ENCODE measurements at regions not wholly inside any gene's neighbourhood (a gene's known extent, or its start where the extent isn't known, plus 50 kb on each side); places are given as distances from the start of the nearest gene placed in this dataset.
"Not testable (repeated sequence)": the region's sequence is repeated elsewhere in the genome, so short reads cannot be mapped to it uniquely, and the experiment has no call there.

GRCh38 chr17:26731005-26731921 lies 562.7 kb upstream of the WSB1 start:
- TF ChIP-seq, protein P1, sequence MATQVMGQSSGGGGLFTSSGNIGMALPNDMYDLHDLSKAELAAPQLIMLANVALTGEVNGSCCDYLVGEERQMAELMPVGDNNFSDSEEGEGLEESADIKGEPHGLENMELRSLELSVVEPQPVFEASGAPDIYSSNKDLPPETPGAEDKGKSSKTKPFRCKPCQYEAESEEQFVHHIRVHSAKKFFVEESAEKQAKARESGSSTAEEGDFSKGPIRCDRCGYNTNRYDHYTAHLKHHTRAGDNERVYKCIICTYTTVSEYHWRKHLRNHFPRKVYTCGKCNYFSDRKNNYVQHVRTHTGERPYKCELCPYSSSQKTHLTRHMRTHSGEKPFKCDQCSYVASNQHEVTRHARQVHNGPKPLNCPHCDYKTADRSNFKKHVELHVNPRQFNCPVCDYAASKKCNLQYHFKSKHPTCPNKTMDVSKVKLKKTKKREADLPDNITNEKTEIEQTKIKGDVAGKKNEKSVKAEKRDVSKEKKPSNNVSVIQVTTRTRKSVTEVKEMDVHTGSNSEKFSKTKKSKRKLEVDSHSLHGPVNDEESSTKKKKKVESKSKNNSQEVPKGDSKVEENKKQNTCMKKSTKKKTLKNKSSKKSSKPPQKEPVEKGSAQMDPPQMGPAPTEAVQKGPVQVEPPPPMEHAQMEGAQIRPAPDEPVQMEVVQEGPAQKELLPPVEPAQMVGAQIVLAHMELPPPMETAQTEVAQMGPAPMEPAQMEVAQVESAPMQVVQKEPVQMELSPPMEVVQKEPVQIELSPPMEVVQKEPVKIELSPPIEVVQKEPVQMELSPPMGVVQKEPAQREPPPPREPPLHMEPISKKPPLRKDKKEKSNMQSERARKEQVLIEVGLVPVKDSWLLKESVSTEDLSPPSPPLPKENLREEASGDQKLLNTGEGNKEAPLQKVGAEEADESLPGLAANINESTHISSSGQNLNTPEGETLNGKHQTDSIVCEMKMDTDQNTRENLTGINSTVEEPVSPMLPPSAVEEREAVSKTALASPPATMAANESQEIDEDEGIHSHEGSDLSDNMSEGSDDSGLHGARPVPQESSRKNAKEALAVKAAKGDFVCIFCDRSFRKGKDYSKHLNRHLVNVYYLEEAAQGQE (IDR thresholded peaks at IDR 0.05; ENCODE audit: insufficient read depth in 1 of 2, low read depth in 2 of 2, low read length in 1 of 2) = no peak
- no peak for TF ChIP-seq SIN3A (IDR thresholded peaks at IDR 0.05; ENCODE audit: borderline replicate concordance, insufficient read depth, low read depth, low read length)
- no peak for TF ChIP-seq TCF7L2 (IDR thresholded peaks at IDR 0.05; ENCODE audit: low read depth, low read length)
- no peak for TF ChIP-seq CTCF (IDR thresholded peaks at IDR 0.05)
- no peak for TF ChIP-seq POLR2AphosphoS5 (IDR thresholded peaks at IDR 0.05; ENCODE audit: low read depth, low read length)
- H3K36me3 ChIP-seq (ENCODE audit: control insufficient read depth, insufficient read depth, low read length) = no peaks in the 10 kb centered on the region
- POLR2A ChIA-PET = no interaction called here
- no peaks in the 10 kb centered on the region for H3K27me3 ChIP-seq (ENCODE audit: control insufficient read depth, insufficient read depth, low read length)
- DNase-seq (ENCODE audit: low read depth, low spot score) = no peak
- in situ Hi-C loops (cut with HindIII; ENCODE audit: low pct_unique_long_range_greater_than_20kb, low sequenced_read_pairs) (no loop called here), intact Hi-C loops (cut with micrococcal nuclease; ENCODE audit: unreplicated experiment) (loop anchor here (10.0 kb wide), 1 partner anchor 86 kb away; no protein-coding TSS in a partner anchor)
- no peaks in the 10 kb centered on the region for H3K9me3 ChIP-seq (ENCODE audit: control insufficient read depth, insufficient read depth, low read depth, low read length)
- H3K4me3 ChIP-seq (ENCODE audit: low read depth in 2 of 2, low read length in 2 of 2) = no peak overlapping the region
- CTCF ChIA-PET = no interaction called here
- H3K27ac ChIP-seq (ENCODE audit: low read length) = no peak overlapping the region
- no peaks in the 10 kb centered on the region for H3K4me1 ChIP-seq (ENCODE audit: control insufficient read depth, insufficient read depth, low read length)
- ATAC-seq = no peak
- no TSS peak for BruUV-seq (replicated peaks)

DNA sequence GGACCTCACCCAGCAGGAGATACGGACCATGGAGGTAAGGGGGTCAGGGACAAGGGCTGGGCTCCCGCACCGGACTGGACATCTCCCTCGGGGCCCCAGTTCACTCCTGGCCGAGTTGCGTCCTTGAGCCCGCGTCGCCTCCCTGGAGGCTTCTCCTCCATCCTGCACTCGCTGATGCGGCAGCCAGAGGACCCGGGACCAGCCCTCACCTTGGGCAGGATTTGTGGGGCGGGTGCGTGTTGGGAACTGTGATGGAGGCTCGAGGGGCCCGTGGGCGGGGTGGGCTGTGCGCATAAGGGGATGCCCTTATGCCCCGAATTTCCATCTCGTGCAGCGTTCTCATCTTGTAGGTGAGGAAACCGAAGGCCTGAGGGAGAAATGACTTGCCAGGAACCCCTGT lies 562.0 kb upstream of the WSB1 start:
- H3K4me1 ChIP-seq (ENCODE audit: control insufficient read depth, insufficient read depth, low read length); BruUV-seq (replicated peaks); H3K27me3 ChIP-seq (ENCODE audit: control insufficient read depth, insufficient read depth, low read length); CTCF ChIA-PET; DNase-seq (ENCODE audit: low read depth, low spot score); H3K36me3 ChIP-seq (ENCODE audit: control insufficient read depth, insufficient read depth, low read length); ATAC-seq; in situ Hi-C loops (cut with HindIII; ENCODE audit: low pct_unique_long_range_greater_than_20kb, low sequenced_read_pairs); POLR2A ChIA-PET; H3K27ac ChIP-seq (ENCODE audit: low read length); H3K4me3 ChIP-seq (ENCODE audit: low read depth in 2 of 2, low read length in 2 of 2); H3K9me3 ChIP-seq (ENCODE audit: control insufficient read depth, insufficient read depth, low read depth, low read length): not testable (repeated sequence)
- intact Hi-C loops (cut with micrococcal nuclease; ENCODE audit: unreplicated experiment) = loop anchor here (10.0 kb wide), 1 partner anchor 87 kb away; no protein-coding TSS in a partner anchor

DNA sequence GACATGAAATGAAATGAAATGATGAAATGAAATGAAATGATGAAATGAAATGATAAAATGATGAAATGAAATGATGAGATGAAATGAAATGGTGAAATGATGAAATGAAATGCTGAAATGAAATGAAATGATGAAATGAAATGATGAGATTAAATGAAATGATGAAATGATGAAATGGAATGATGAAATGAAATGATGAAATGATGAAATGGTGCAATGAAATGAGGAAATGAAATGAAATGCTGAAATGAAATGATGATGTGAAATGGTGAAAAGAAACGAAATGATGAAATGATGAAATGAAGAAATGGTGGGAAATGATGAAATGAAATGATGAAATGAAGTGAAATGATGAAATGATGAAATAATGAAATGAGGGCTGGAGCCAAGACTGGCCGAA lies 559.1 kb upstream of the WSB1 start:
- in situ Hi-C loops (cut with HindIII; ENCODE audit: low pct_unique_long_range_greater_than_20kb, low sequenced_read_pairs); ATAC-seq; DNase-seq (ENCODE audit: low read depth, low spot score); H3K27me3 ChIP-seq (ENCODE audit: control insufficient read depth, insufficient read depth, low read length); POLR2A ChIA-PET; H3K27ac ChIP-seq (ENCODE audit: low read length); BruUV-seq (replicated peaks); CTCF ChIA-PET; H3K4me3 ChIP-seq (ENCODE audit: low read depth in 2 of 2, low read length in 2 of 2); H3K4me1 ChIP-seq (ENCODE audit: control insufficient read depth, insufficient read depth, low read length); H3K36me3 ChIP-seq (ENCODE audit: control insufficient read depth, insufficient read depth, low read length); H3K9me3 ChIP-seq (ENCODE audit: control insufficient read depth, insufficient read depth, low read depth, low read length): not testable (repeated sequence)
- intact Hi-C loops (cut with micrococcal nuclease; ENCODE audit: unreplicated experiment) = loop anchor here (10.0 kb wide), 1 partner anchor 90 kb away; no protein-coding TSS in a partner anchor

DNA sequence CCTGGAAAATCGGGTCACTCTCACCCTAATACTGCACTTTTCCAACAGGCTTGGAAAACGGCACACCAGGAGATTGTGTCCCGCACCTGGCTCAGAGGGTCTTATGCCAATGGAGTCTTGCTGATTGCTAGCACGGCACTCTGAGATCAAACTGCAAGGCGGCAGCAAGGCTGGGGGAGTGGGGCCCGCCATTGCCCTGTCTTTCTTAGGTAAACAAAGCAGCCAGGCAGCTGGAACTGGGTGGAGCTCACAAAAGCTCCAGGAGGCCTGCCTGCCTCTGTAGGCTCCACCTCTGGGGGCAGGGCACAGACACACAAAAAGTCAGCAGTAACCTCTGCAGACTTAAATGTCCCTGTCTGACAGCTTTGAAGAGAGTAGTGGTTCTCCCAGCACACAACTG lies 557.9 kb upstream of the WSB1 start:
- POLR2A ChIA-PET; BruUV-seq (replicated peaks); ATAC-seq: not testable (repeated sequence)

More for the DNA sequence above, 557.9 kb upstream of the WSB1 start:
- H3K36me3 ChIP-seq (ENCODE audit: control insufficient read depth, insufficient read depth, low read length); H3K4me1 ChIP-seq (ENCODE audit: control insufficient read depth, insufficient read depth, low read length); H3K9me3 ChIP-seq (ENCODE audit: control insufficient read depth, insufficient read depth, low read depth, low read length); in situ Hi-C loops (cut with HindIII; ENCODE audit: low pct_unique_long_range_greater_than_20kb, low sequenced_read_pairs); H3K4me3 ChIP-seq (ENCODE audit: low read depth in 2 of 2, low read length in 2 of 2); H3K27me3 ChIP-seq (ENCODE audit: control insufficient read depth, insufficient read depth, low read length); H3K27ac ChIP-seq (ENCODE audit: low read length); CTCF ChIA-PET; DNase-seq (ENCODE audit: low read depth, low spot score): not testable (repeated sequence)
- intact Hi-C loops (cut with micrococcal nuclease; ENCODE audit: unreplicated experiment) = loop anchor here (10.0 kb wide), 1 partner anchor 91 kb away; no protein-coding TSS in a partner anchor

Measured in Panc1 (cell line).